ENCODE measurements at regions not wholly inside any gene's neighbourhood (a gene's known extent, or its start where the extent isn't known, plus 50 kb on each side); places are given as distances from the start of the nearest gene placed in this dataset.

GRCh38 chr16:48862087-48862532, 252.1 kb upstream of the N4BP1 start:
- TF ChIP-seq, protein P1, sequence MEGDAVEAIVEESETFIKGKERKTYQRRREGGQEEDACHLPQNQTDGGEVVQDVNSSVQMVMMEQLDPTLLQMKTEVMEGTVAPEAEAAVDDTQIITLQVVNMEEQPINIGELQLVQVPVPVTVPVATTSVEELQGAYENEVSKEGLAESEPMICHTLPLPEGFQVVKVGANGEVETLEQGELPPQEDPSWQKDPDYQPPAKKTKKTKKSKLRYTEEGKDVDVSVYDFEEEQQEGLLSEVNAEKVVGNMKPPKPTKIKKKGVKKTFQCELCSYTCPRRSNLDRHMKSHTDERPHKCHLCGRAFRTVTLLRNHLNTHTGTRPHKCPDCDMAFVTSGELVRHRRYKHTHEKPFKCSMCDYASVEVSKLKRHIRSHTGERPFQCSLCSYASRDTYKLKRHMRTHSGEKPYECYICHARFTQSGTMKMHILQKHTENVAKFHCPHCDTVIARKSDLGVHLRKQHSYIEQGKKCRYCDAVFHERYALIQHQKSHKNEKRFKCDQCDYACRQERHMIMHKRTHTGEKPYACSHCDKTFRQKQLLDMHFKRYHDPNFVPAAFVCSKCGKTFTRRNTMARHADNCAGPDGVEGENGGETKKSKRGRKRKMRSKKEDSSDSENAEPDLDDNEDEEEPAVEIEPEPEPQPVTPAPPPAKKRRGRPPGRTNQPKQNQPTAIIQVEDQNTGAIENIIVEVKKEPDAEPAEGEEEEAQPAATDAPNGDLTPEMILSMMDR (IDR thresholded peaks at IDR 0.05), result peak; percentile 8 to 35 (median 24)
- no peak for TF ChIP-seq POLR2A (IDR thresholded peaks at IDR 0.05)

All from uterus (tissue), 2 donors.